ENCODE measurements at regions not wholly inside any gene's neighbourhood (a gene's known extent, or its start where the extent isn't known, plus 50 kb on each side); places are given as distances from the start of the nearest gene placed in this dataset.
"Not testable (repeated sequence)": the region's sequence is repeated elsewhere in the genome, so short reads cannot be mapped to it uniquely, and the experiment has no call there.

DNA sequence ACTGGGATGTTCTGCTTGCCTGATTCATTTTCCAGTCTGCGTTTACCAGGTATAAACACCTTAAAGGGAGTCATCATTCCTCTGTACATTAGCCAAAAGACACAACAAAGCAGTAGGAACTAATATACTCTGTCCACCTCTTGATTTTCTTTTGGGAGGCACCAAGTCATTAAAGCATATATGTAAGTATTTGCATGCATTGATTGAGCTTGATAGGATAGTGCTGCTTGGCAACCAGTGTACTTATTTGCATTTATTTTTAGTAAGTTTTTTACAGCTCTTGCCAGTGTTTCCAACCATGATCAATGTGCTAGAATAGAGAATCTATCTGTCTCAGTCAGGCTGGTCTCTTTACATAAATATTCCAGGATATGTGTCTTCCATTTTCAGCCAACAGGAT lies 353.3 kb upstream of the SEMA3C start:
- Histone ChIP-seq H3K36me3 (ENCODE audit: insufficient read depth) (no peaks in the 10 kb centered on the region), H3K27ac (ENCODE audit: low read depth) (no peak overlapping the region), H3K4me3 (ENCODE audit: low read depth, low read length) (no peak overlapping the region), H3K4me1 (ENCODE audit: insufficient read depth) (no peaks in the 10 kb centered on the region)
- no peak for DNase-seq (ENCODE audit: extremely low spot score)
- WGBS = 94% methylated on average over 1 of the region's 1 CpG

- no peak for DNase-seq (ENCODE audit: extremely low spot score)
- Histone ChIP-seq H3K36me3 (ENCODE audit: insufficient read depth) (no peaks in the 10 kb centered on the region), H3K27ac (ENCODE audit: low read depth) (no peak overlapping the region), H3K4me1 (ENCODE audit: insufficient read depth) (no peaks in the 10 kb centered on the region), H3K4me3 (ENCODE audit: low read depth, low read length) (no peak overlapping the region)
- WGBS = 94% methylated on average over 1 of the region's 1 CpG
Measured at GRCh38 chr7:81268551-81268950, 349.7 kb upstream of the SEMA3C start.

GRCh38 chr7:81267508-81267907 lies 348.7 kb upstream of the SEMA3C start:
- H3K36me3 ChIP-seq (ENCODE audit: insufficient read depth) = no peaks in the 10 kb centered on the region
- H3K4me1 ChIP-seq (ENCODE audit: insufficient read depth) = no peaks in the 10 kb centered on the region
- no peak overlapping the region for H3K4me3 ChIP-seq (ENCODE audit: low read depth, low read length)
- 74% methylated on average over 2 of the region's 2 CpGs for WGBS
- no peak overlapping the region for H3K27ac ChIP-seq (ENCODE audit: low read depth)
- DNase-seq (ENCODE audit: extremely low spot score) = no peak

DNA sequence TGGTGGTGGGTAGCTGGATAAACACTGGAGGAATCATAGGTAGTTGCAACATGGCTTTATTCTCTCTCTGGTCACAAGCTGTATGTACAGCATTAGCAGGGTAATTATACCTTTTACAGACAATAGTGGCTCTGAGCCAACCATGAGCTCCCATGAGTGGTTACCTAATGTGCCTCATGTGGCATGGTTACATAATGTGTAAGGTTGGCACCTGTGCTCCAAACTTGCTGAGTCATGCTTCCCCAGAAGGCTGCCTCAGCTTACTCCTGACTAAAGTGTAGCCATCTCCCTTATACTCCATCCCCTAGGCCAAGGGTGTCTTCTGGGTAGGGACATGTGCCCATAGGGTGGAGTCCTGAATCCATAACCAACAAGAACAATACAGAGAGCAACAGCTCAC lies 345.3 kb upstream of the SEMA3C start:
- Histone ChIP-seq H3K4me3 (ENCODE audit: low read depth, low read length) (no peak overlapping the region), H3K4me1 (ENCODE audit: insufficient read depth) (no peaks in the 10 kb centered on the region), H3K36me3 (ENCODE audit: insufficient read depth) (no peaks in the 10 kb centered on the region), H3K27ac (ENCODE audit: low read depth) (no peak overlapping the region)
- no peak for DNase-seq (ENCODE audit: extremely low spot score)

DNA sequence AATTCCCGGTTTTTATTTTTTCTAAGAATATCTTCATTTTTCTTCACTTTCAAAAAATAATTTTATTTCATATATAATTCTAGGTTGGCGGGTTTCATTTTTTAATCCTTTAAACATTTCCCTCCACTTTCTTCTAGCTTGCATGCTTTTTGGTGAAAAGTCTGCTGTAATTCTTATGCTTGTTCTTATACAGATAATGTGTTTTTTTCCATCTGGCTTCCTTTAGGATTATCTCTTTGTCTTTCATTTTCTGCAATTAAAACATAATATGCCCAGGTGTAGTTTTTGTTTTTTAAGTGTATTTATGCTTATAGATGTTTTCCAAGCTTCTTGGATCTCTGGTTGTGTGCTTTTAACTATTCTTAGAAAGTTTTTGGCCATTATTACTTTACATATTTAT lies 341.3 kb upstream of the SEMA3C start:
- Histone ChIP-seq H3K4me1 (ENCODE audit: insufficient read depth) (no peaks in the 10 kb centered on the region), H3K36me3 (ENCODE audit: insufficient read depth) (no peaks in the 10 kb centered on the region)
- 96% methylated on average over 2 of the region's 2 CpGs for WGBS

GRCh38 chr7:81256991-81257390 lies 338.1 kb upstream of the SEMA3C start:
- WGBS = 54% methylated on average over 7 of the region's 7 CpGs
- no peak for DNase-seq (ENCODE audit: extremely low spot score)
- H3K36me3 ChIP-seq (ENCODE audit: insufficient read depth) = no peaks in the 10 kb centered on the region
- no peak overlapping the region for H3K4me3 ChIP-seq (ENCODE audit: low read depth, low read length)
- no peak overlapping the region for H3K27ac ChIP-seq (ENCODE audit: low read depth)
- H3K4me1 ChIP-seq (ENCODE audit: insufficient read depth) = no peaks in the 10 kb centered on the region

More for the DNA sequence above, 341.3 kb upstream of the SEMA3C start:
- DNase-seq (ENCODE audit: extremely low spot score) = no peak
- Histone ChIP-seq H3K4me3 (ENCODE audit: low read depth, low read length) (no peak overlapping the region), H3K27ac (ENCODE audit: low read depth) (no peak overlapping the region)

DNA sequence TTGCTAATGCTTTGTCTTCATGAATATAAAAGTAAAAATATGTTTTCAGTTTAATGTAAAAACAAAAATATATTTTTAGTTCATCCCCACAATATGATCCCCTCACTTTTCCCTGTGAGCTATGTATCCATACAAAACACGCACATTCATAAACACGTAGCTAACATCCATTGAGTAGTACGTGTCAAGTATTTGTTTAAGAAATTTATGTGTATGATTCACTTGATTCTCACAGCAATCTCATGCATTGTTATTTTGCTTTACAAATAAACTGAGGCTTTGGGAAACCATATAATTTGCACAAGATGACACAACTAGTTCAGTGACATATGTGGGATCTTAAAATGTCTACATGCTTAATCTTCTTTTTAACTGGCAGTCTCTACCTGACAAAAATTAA lies 329.6 kb upstream of the SEMA3C start:
- Histone ChIP-seq H3K4me3 (ENCODE audit: low read depth, low read length) (no peak overlapping the region), H3K36me3 (ENCODE audit: insufficient read depth) (no peaks in the 10 kb centered on the region), H3K27ac (ENCODE audit: low read depth) (no peak overlapping the region), H3K4me1 (ENCODE audit: insufficient read depth) (no peaks in the 10 kb centered on the region)
- no peak for DNase-seq (ENCODE audit: extremely low spot score)
- WGBS = 85% methylated on average over 3 of the region's 3 CpGs

DNA sequence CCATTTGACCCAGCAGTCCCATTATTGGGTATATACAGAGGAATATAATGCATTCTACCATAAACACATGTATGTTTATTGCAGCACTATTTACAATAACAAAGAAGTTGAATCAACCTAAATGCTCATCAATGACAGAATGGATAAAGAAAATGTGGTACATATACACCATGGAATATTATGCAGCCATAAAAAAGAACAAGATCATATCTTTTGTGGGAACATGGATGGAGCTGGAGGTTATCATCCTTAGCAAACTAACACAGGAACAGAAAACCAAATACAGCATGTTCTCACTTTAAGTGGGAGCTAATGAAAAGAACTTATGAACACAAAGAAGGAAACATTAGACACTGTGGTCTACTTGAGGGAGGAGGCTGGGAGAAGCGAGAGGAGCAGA lies 328.5 kb upstream of the SEMA3C start:
- WGBS = 97% methylated on average over 1 of the region's 1 CpG

DNA sequence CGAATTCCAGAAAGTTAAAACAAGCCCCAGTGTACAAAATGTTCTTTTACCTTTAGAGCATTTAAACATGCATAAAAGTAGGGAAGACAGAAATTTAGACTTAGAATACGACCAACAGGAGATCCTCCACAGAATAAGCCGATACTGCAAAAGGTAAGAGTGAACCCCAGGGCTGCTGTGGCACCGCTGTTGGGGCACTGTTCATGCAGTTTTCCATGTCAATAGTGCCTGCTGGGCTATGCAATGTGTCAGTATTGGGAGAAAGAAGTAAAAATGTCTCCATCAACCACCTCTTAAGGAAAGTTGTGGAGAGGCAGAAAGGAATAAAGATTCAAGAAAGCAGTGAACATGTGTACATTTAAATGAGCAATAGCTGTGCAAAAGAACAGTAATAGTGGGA lies 326.5 kb upstream of the SEMA3C start:
- no peak for DNase-seq (ENCODE audit: extremely low spot score)
- Histone ChIP-seq H3K27ac (ENCODE audit: low read depth) (no peak overlapping the region), H3K4me3 (ENCODE audit: low read depth, low read length) (no peak overlapping the region), H3K4me1 (ENCODE audit: insufficient read depth) (no peaks in the 10 kb centered on the region), H3K36me3 (ENCODE audit: insufficient read depth) (no peaks in the 10 kb centered on the region)
- WGBS = 76% methylated on average over 4 of the region's 4 CpGs

More for the DNA sequence above, 328.5 kb upstream of the SEMA3C start:
- not testable (repeated sequence) for H3K4me1 ChIP-seq (ENCODE audit: insufficient read depth); DNase-seq (ENCODE audit: extremely low spot score); H3K4me3 ChIP-seq (ENCODE audit: low read depth, low read length); H3K36me3 ChIP-seq (ENCODE audit: insufficient read depth); H3K27ac ChIP-seq (ENCODE audit: low read depth)

DNA sequence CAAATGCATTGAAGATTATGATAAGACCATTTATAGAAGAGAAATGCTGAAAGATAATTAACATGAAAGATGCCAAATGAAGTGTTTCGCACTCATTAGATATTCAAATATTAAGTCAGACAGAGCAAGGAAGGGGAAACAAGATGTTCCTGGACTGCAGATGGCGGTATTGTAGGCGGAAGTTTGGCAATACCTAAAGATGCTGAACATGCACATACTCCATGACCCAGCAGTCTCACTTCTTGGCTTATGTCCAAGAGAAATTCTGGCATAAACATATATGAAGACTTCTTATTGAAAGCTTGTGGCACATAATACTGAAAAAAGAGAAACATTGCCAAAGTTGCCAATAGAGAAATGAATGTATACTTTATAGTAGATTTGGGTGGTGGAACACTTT lies 325.4 kb upstream of the SEMA3C start:
- Histone ChIP-seq H3K27ac (ENCODE audit: low read depth) (no peak overlapping the region), H3K4me3 (ENCODE audit: low read depth, low read length) (no peak overlapping the region), H3K36me3 (ENCODE audit: insufficient read depth) (no peaks in the 10 kb centered on the region), H3K4me1 (ENCODE audit: insufficient read depth) (no peaks in the 10 kb centered on the region)
- no peak for DNase-seq (ENCODE audit: extremely low spot score)
- WGBS = 90% methylated on average over 3 of the region's 3 CpGs

DNA sequence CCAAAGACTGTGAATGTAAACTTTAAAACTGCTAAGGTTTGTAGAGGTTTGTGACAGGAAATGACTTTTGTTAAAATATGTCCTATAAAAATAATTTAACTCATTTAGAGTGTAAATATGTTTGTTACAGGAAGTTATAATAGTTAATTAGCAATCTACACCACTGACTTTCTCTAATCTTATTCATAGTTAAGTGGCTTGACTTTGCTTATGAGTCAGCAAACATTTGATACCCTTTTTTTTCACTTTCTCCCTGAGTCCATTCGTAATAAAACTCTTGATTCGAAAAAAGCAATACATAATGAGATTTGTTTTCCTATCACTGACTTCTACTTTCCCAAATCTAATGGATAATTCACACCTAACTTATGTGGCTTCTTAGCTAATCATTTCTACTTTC lies 317.7 kb upstream of the SEMA3C start:
- H3K27ac ChIP-seq (ENCODE audit: low read depth) = no peak overlapping the region
- no peaks in the 10 kb centered on the region for H3K4me1 ChIP-seq (ENCODE audit: insufficient read depth)
- no peaks in the 10 kb centered on the region for H3K36me3 ChIP-seq (ENCODE audit: insufficient read depth)
- DNase-seq (ENCODE audit: extremely low spot score) = no peak
- WGBS = 83% methylated on average over 2 of the region's 2 CpGs
- no peak overlapping the region for H3K4me3 ChIP-seq (ENCODE audit: low read depth, low read length)

DNA sequence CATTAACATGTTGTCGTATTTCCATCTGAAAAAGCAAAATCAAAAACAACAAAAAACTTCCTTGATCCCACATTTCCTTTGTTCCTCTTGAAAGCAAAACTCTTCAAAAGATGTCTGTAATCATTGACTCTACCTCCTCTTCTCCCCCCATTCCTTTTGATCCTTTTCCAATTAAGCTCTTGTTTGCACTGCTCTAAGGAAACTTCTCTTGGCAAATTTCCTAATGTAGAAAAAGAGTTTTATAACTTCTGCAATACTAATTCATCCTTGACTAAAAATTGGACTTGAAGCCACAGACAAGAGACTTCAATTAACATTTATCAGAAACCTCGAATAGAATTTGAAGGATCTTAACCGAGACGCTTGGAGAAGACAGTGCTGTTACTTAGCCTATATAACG lies 317.1 kb upstream of the SEMA3C start:
- H3K4me3 ChIP-seq (ENCODE audit: low read depth, low read length) = no peak overlapping the region
- 87% methylated on average over 5 of the region's 5 CpGs for WGBS
- no peak overlapping the region for H3K27ac ChIP-seq (ENCODE audit: low read depth)
- DNase-seq (ENCODE audit: extremely low spot score) = no peak
- H3K36me3 ChIP-seq (ENCODE audit: insufficient read depth) = no peaks in the 10 kb centered on the region
- no peaks in the 10 kb centered on the region for H3K4me1 ChIP-seq (ENCODE audit: insufficient read depth)

DNA sequence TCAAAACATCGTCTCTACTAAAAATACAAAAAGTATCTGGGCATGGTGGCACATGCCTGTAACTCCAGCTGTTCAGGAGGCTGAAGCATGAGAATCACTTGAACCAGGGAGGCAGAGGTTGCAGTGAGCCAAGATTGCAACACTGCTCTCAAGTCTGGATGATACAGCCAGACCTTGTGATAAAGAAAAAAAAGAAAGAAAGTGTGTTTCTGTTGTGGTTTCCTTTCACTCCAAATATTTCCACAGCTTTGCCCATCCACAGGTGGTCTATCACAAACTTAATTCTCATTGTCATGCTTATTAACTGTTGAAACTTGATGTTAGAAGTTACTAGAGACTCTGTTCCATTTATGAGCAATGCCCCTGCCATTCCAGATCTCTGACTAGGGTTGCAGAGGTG lies 316.0 kb upstream of the SEMA3C start:
- Histone ChIP-seq H3K36me3 (ENCODE audit: insufficient read depth) (no peaks in the 10 kb centered on the region), H3K4me3 (ENCODE audit: low read depth, low read length) (no peak overlapping the region), H3K27ac (ENCODE audit: low read depth) (no peak overlapping the region), H3K4me1 (ENCODE audit: insufficient read depth) (no peaks in the 10 kb centered on the region)
- no peak for DNase-seq (ENCODE audit: extremely low spot score)
- 86% methylated on average over 1 of the region's 1 CpG for WGBS

DNA sequence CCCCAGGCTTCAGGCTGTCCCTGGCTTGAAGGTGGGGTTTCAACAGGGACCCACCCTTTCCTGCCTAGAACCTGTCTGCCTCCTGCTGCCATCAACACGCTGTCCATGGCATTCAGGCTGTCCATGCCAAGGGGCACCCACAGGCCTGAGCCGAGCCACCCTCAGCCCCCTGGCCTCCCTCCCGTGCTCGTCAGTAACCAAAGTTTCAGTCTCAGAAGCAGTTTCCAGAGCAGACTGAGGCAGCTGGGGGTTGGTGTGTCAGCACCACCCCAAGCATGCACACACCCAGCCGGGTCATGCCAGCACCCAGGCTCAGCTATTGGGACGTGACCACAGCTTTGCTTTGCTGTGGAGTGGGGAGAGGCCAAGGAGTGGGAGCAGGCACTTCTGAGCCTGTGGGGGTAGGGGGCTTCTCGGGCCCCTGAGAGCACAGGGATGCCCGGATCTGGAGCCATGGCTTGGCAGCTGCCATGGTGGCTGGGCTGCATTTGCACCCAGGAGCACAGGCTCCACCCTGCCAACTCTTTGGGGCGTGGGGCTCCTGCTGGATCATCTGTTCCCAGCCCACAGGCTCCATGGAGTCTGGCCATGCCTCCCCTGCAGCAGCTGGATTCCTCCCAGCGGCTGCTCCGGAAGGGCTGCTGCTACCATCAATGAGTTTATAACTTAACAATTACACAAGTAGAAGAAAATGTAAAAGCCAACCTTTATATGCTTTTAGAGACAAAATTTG lies 314.5 kb upstream of the SEMA3C start:
- no peaks in the 10 kb centered on the region for H3K4me1 ChIP-seq (ENCODE audit: insufficient read depth)
- 84% methylated on average over 11 of the region's 11 CpGs for WGBS
- H3K27ac ChIP-seq (ENCODE audit: low read depth) = no peak overlapping the region
- H3K4me3 ChIP-seq (ENCODE audit: low read depth, low read length) = no peak overlapping the region
- no peaks in the 10 kb centered on the region for H3K36me3 ChIP-seq (ENCODE audit: insufficient read depth)
- DNase-seq (ENCODE audit: extremely low spot score) = no peak

Measured in urinary bladder (tissue), 3 donors.